ENCODE measurements at regions not wholly inside any gene's neighbourhood (a gene's known extent, or its start where the extent isn't known, plus 50 kb on each side); places are given as distances from the start of the nearest gene placed in this dataset.

GRCh38 chr4:100782356-100782755, 264.5 kb upstream of the EMCN start:
- H3K4me3 ChIP-seq (ENCODE audit: low read depth, low read length) = no peak overlapping the region
- TF ChIP-seq CTCF (IDR thresholded peaks at IDR 0.05; ENCODE audit: borderline replicate concordance, insufficient read depth, low read depth, low read length) = no peak

- no peak overlapping the region for H3K4me3 ChIP-seq (ENCODE audit: low read depth, low read length)
- no peak for TF ChIP-seq CTCF (IDR thresholded peaks at IDR 0.05; ENCODE audit: borderline replicate concordance, insufficient read depth, low read depth, low read length)
These were observed 263.6 kb upstream of the EMCN start for GRCh38 chr4:100781435-100781834.

GRCh38 chr4:100780126-100780525, 262.3 kb upstream of the EMCN start:
- no peak overlapping the region for H3K4me3 ChIP-seq (ENCODE audit: low read depth, low read length)
- TF ChIP-seq CTCF (IDR thresholded peaks at IDR 0.05; ENCODE audit: borderline replicate concordance, insufficient read depth, low read depth, low read length) = no peak

- TF ChIP-seq CTCF (IDR thresholded peaks at IDR 0.05; ENCODE audit: borderline replicate concordance, insufficient read depth, low read depth, low read length) = no peak
- no peak overlapping the region for H3K4me3 ChIP-seq (ENCODE audit: low read depth, low read length)
These were observed 260.6 kb upstream of the EMCN start for GRCh38 chr4:100778431-100778830.

- no peak overlapping the region for H3K4me3 ChIP-seq (ENCODE audit: low read depth, low read length)
- TF ChIP-seq CTCF (IDR thresholded peaks at IDR 0.05; ENCODE audit: borderline replicate concordance, insufficient read depth, low read depth, low read length) = no peak
These were observed 244.9 kb upstream of the EMCN start for GRCh38 chr4:100762738-100763137.

- no peak overlapping the region for H3K4me3 ChIP-seq (ENCODE audit: low read depth, low read length)
These were observed 236.9 kb upstream of the EMCN start for GRCh38 chr4:100754751-100755150.

More at GRCh38 chr4:100754751-100755150, 236.9 kb upstream of the EMCN start:
- no peak for TF ChIP-seq CTCF (IDR thresholded peaks at IDR 0.05; ENCODE audit: borderline replicate concordance, insufficient read depth, low read depth, low read length)

Measured in GM12875 (cell line).